Osteocyte (in vitro differentiated cells): ENCODE measurements at regions not wholly inside any gene's neighbourhood (a gene's known extent, or its start where the extent isn't known, plus 50 kb on each side); places are given as distances from the start of the nearest gene placed in this dataset.

Experiments used
- DNase-seq: peaks from one replicate; pipeline ENCODE4 v3.0.0; 2021; ENCODE audit warnings: mixed read lengths; ENCODE audit not compliant: unreplicated experiment; ENCODE audit errors: extremely low spot score
- H3K27ac Mint-ChIP-seq: one replicate; pipeline ENCODE4 v1.8.0; 2021; ENCODE audit warnings: mild to moderate bottlenecking, mixed read lengths; ENCODE audit not compliant: unreplicated experiment
- H3K27me3 Mint-ChIP-seq: one replicate; pipeline ENCODE4 v1.8.0; 2021; ENCODE audit warnings: mixed read lengths; ENCODE audit not compliant: unreplicated experiment
- H3K36me3 Mint-ChIP-seq: one replicate; pipeline ENCODE4 v1.8.0; 2021; ENCODE audit warnings: mixed read lengths; ENCODE audit not compliant: unreplicated experiment
- H3K4me1 Mint-ChIP-seq: one replicate; pipeline ENCODE4 v1.8.0; 2021; ENCODE audit warnings: mixed read lengths; ENCODE audit not compliant: unreplicated experiment
- H3K4me3 Mint-ChIP-seq: one replicate; pipeline ENCODE4 v1.8.0; 2021; ENCODE audit warnings: mild to moderate bottlenecking, moderate library complexity, mixed read lengths; ENCODE audit not compliant: unreplicated experiment
- H3K9me3 Mint-ChIP-seq: one replicate; pipeline ENCODE4 v1.8.0; 2021; ENCODE audit warnings: mixed read lengths; ENCODE audit not compliant: unreplicated experiment
- TF ChIP-seq, protein P1 (sequence below): fragments of 200-600 bp; sonication (generic); IDR thresholded peaks from 2 replicates; pipeline ENCODE4 v1.5.0; 2021; ENCODE audit warnings: antibody characterized with exemption, mild to moderate bottlenecking, moderate library complexity

GRCh38 chr6:68160348-68160747 is 474.7 kb upstream of the ADGRB3 start:
- Mint-ChIP-seq H3K4me1 (no peaks in the 10 kb centered on the region), H3K27me3 (no peaks in the 10 kb centered on the region), H3K9me3 (peaks cover 15% of the 10 kb centered on the region), H3K36me3 (peaks cover 4% of the 10 kb centered on the region), H3K27ac (no peak overlapping the region), H3K4me3 (no peak overlapping the region)
- DNase-seq, result no peak
- TF ChIP-seq, protein P1, sequence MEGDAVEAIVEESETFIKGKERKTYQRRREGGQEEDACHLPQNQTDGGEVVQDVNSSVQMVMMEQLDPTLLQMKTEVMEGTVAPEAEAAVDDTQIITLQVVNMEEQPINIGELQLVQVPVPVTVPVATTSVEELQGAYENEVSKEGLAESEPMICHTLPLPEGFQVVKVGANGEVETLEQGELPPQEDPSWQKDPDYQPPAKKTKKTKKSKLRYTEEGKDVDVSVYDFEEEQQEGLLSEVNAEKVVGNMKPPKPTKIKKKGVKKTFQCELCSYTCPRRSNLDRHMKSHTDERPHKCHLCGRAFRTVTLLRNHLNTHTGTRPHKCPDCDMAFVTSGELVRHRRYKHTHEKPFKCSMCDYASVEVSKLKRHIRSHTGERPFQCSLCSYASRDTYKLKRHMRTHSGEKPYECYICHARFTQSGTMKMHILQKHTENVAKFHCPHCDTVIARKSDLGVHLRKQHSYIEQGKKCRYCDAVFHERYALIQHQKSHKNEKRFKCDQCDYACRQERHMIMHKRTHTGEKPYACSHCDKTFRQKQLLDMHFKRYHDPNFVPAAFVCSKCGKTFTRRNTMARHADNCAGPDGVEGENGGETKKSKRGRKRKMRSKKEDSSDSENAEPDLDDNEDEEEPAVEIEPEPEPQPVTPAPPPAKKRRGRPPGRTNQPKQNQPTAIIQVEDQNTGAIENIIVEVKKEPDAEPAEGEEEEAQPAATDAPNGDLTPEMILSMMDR, result no peak

DNA sequence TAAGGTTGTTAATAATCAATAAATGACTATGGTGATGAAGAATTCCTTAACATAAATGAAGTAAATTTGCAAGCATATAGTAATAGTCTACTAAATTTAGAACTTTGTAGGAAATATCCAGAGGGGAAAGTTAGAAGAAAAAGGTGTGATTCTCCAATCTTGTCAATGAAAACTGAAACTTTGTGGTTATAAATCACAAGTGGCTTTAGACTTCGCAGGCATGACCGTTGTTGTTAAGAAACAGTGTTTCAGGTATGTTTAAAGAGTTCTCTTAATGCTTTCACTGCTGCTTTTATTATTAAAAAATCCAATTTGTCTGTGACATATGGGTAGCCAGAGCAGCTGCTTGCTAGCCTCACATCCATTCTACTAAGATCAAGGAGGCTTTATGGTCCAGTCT is 475.6 kb upstream of the ADGRB3 start:
- peaks cover 15% of the 10 kb centered on the region for H3K9me3 Mint-ChIP-seq
- H3K27ac Mint-ChIP-seq, result no peak overlapping the region
- TF ChIP-seq, protein P1, result no peak
- peaks cover 4% of the 10 kb centered on the region for H3K36me3 Mint-ChIP-seq
- H3K4me3 Mint-ChIP-seq, result no peak overlapping the region
- no peaks in the 10 kb centered on the region for H3K27me3 Mint-ChIP-seq
- H3K4me1 Mint-ChIP-seq, result no peaks in the 10 kb centered on the region
- no peak for DNase-seq

DNA sequence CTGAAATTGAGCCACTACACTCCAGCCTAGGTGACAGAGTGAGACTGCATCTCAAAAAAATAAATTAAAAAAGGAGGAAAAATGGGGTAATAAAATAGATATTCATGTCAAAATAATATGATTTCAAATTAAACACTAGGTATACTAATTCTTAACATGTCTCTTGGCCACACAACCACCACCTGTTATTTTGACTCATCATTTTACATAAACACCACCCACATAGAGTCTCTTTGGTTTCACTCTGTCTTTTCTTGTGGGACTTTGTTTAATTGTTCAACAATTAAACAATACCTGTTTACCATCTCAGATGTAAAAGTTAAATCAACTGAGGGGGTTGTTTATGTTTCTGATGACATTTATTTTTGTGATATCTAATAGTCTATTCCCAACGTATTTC is 476.8 kb upstream of the ADGRB3 start:
- Mint-ChIP-seq H3K4me3 (no peak overlapping the region), H3K4me1 (no peaks in the 10 kb centered on the region), H3K27me3 (no peaks in the 10 kb centered on the region), H3K36me3 (peaks cover 4% of the 10 kb centered on the region), H3K9me3 (peaks cover 15% of the 10 kb centered on the region), H3K27ac (no peak overlapping the region)
- DNase-seq, result no peak
- TF ChIP-seq, protein P1, result no peak

GRCh38 chr6:68144667-68145066 is 490.4 kb upstream of the ADGRB3 start:
- TF ChIP-seq, protein P1, result no peak
- Mint-ChIP-seq H3K4me1 (no peaks in the 10 kb centered on the region), H3K27me3 (peaks cover 4% of the 10 kb centered on the region), H3K27ac (no peak overlapping the region), H3K36me3 (no peaks in the 10 kb centered on the region), H3K4me3 (no peak overlapping the region), H3K9me3 (peaks cover 6% of the 10 kb centered on the region)
- no peak for DNase-seq

GRCh38 chr6:68141190-68141589 is 493.9 kb upstream of the ADGRB3 start:
- TF ChIP-seq, protein P1, result no peak
- Mint-ChIP-seq H3K4me1 (no peaks in the 10 kb centered on the region), H3K27me3 (no peaks in the 10 kb centered on the region), H3K9me3 (peaks cover 6% of the 10 kb centered on the region), H3K4me3 (no peak overlapping the region), H3K36me3 (no peaks in the 10 kb centered on the region), H3K27ac (no peak overlapping the region)
- DNase-seq, result no peak
